Sigmoid colon (tissue), 6 donors: ENCODE measurements at regions not wholly inside any gene's neighbourhood (a gene's known extent, or its start where the extent isn't known, plus 50 kb on each side); places are given as distances from the start of the nearest gene placed in this dataset.

Experiments used
- DNase-seq: peaks from one replicate; pipeline ENCODE4 v3.0.0-alpha.2; 2019
- H3K27ac ChIP-seq, 4 donors: fragments of 200-600 bp; sonication (generic); one replicate each; pipeline ENCODE4 v1.5.1; 2016 to 2019; ENCODE audit warnings: mild to moderate bottlenecking in 1 of 4
- H3K27me3 ChIP-seq, 3 donors: fragments of 200-600 bp; sonication (generic); one replicate each; pipeline ENCODE4 v1.5.1; 2019; ENCODE audit warnings: mild to moderate bottlenecking in 1 of 3
- H3K36me3 ChIP-seq, 4 donors: fragments of 200-600 bp; sonication (generic); one replicate each; pipeline ENCODE4 v1.5.1; 2016 to 2019
- H3K4me1 ChIP-seq, 4 donors: fragments of 200-600 bp; sonication (generic); one replicate each; pipeline ENCODE4 v1.5.1; 2017 to 2019
- H3K4me3 ChIP-seq, 4 donors: fragments of 200-600 bp; sonication (generic); one replicate each; pipeline ENCODE4 v1.5.1; 2017 to 2019; ENCODE audit warnings: mild to moderate bottlenecking in 2 of 4, moderate library complexity in 1 of 4
- H3K9me3 ChIP-seq, 4 donors: fragments of 200-600 bp in 3 of 4; sonication (generic) in 3 of 4; one replicate each; pipeline versions ENCODE4 v1.5.1 to v1.6.1; 2013 to 2019
- EP300 ChIP-seq, 4 donors: sonication (generic); formaldehyde crosslinking; IDR thresholded peaks; one replicate each; pipeline ENCODE4 v1.6.1; 2017; ENCODE audit warnings: antibody characterized with exemption in 4 of 4
- POLR2A ChIP-seq, 2 donors: fragments of 450-650 bp; IDR thresholded peaks; one replicate each; pipeline ENCODE4 v1.6.1; 2016; ENCODE audit warnings: antibody characterized with exemption in 2 of 2, mild to moderate bottlenecking in 2 of 2, moderate library complexity in 2 of 2
- POLR2AphosphoS5 ChIP-seq, 4 donors: sonication (generic); formaldehyde crosslinking; IDR thresholded peaks; one replicate each; pipeline ENCODE4 v1.6.1; 2017; ENCODE audit warnings: antibody characterized with exemption in 4 of 4
- WGBS, 2 donors: extraction: QIAGEN DNeasy Blood & Tissue Kit; methylation state at CpG; one replicate each; pipeline ENCODE4 v1.1.7; 2013; 5-methylcytosine and 5-hydroxymethylcytosine counted together
- intact Hi-C: fragments of 100-400 bp; cut with DNase I; formaldehyde crosslinking; loops from one replicate; pipeline ENCODE4 v1.15.1; 2023
- TF ChIP-seq, protein P1 (sequence below), 4 experiments: fragments of 450-650 bp in 3 of 4; fragments of 200-600 bp in 1 of 4; IDR thresholded peaks; one replicate each; pipeline ENCODE4 v1.5.1; 2016 to 2019; ENCODE audit warnings: antibody characterized with exemption in 4 of 4, mild to moderate bottlenecking in 3 of 4, moderate library complexity in 2 of 4
- donor health status: healthy with polysubstance abuse.
- donor health status: healthy.

DNA sequence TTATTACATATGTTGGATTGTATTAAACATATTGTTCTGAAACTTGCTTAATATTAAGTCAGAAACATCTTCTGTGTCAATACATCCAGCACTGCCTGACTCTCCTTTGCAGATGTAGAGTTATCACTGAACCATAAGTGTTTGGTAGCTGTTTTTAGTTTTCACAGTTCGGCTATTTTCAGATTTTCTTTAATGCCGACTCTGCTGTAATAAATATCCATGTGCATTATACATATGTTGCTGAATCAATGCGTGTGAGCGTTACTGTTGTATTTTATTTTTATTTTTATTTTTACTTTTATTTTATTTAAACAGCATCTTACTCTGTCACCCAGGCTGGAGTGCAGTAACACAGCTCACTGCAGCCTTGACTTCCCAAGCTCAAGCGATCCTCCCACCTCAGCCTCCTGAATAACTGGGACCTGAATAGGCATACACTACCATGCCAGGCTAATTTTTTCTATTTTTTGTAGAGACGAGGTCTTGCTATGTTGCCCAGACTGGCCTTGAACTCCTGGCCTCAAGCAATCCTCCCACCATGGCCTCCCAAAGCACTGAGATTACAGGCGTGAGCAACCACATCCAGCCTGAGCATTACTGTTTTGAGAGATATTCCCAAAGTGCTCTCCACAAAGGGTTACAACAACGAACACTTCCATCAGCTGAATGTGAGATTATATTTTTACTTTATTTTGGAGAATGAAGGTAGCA, 50.7 kb upstream of the NOCT start:
- WGBS, 2 donors, result 90 to 92% methylated on average over 8 of the region's 8 CpGs

DNA sequence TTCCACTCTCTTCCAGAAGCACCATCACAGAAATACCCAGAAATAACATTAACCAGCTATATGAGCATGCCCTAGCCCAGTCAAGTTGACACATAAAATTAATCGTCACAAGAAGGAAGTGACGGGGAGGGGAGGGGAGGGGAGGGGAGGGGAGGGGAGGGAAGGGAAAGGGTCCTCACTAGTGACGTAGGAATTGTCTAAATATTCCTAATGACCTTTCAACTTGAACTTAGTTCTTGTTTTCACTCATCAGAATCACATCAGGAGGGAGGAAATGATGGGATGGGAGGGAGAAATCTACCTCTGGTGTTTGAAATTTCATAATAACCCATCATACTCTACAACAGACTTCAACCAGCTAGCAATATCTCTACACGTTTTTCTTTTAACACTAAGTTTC, 52.2 kb upstream of the NOCT start:
- WGBS, 2 donors, result 69 to 74% methylated on average over 4 of the region's 4 CpGs
- no peak overlapping the region for H3K27ac ChIP-seq
- H3K4me3 ChIP-seq, result no peak overlapping the region
- no peaks in the 10 kb centered on the region for H3K9me3 ChIP-seq
- intact Hi-C loops, result no loop called here
- H3K4me1 ChIP-seq, result no peaks in the 10 kb centered on the region
- H3K27me3 ChIP-seq, result no peaks in the 10 kb centered on the region
- TF ChIP-seq, protein P1, sequence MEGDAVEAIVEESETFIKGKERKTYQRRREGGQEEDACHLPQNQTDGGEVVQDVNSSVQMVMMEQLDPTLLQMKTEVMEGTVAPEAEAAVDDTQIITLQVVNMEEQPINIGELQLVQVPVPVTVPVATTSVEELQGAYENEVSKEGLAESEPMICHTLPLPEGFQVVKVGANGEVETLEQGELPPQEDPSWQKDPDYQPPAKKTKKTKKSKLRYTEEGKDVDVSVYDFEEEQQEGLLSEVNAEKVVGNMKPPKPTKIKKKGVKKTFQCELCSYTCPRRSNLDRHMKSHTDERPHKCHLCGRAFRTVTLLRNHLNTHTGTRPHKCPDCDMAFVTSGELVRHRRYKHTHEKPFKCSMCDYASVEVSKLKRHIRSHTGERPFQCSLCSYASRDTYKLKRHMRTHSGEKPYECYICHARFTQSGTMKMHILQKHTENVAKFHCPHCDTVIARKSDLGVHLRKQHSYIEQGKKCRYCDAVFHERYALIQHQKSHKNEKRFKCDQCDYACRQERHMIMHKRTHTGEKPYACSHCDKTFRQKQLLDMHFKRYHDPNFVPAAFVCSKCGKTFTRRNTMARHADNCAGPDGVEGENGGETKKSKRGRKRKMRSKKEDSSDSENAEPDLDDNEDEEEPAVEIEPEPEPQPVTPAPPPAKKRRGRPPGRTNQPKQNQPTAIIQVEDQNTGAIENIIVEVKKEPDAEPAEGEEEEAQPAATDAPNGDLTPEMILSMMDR (IDR thresholded peaks at IDR 0.05), result no peak
- TF ChIP-seq EP300 (IDR thresholded peaks at IDR 0.05), result no peak
- TF ChIP-seq POLR2A (IDR thresholded peaks at IDR 0.05), result no peak
- no peak for DNase-seq
- H3K36me3 ChIP-seq, result no peaks in the 10 kb centered on the region

More for the DNA sequence above, 50.7 kb upstream of the NOCT start:
- Histone ChIP-seq H3K4me3 (no peak overlapping the region), H3K36me3 (no peaks in the 10 kb centered on the region), H3K27me3 (no peaks in the 10 kb centered on the region), H3K27ac (no peak overlapping the region), H3K4me1 (no peaks in the 10 kb centered on the region), H3K9me3 (no peaks in the 10 kb centered on the region)
- DNase-seq, result no peak
- intact Hi-C loops, result no loop called here
- no peak for TF ChIP-seq EP300 (IDR thresholded peaks at IDR 0.05)
- no peak for TF ChIP-seq POLR2A (IDR thresholded peaks at IDR 0.05)
- TF ChIP-seq, protein P1 (IDR thresholded peaks at IDR 0.05), result no peak
- TF ChIP-seq POLR2AphosphoS5 (IDR thresholded peaks at IDR 0.05), result no peak

DNA sequence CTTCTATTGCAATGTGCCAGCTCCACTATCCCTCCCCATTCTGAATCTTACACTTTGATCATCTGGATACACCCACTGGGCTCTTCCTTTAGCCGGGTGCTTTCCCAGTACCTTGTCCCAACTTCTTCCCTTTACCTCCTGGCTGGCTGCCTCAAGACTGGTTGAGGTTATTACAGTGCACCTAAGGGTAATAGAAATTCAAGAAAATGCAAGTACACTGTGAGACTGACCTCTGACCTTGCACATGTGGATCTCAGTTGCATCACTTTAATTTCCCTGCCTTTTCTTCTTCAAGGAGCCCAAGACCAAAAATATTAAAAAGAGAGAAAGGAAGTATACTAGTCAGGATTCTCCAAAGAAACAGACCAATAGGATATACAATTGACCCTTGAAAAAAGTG, 53.9 kb upstream of the NOCT start:
- no peaks in the 10 kb centered on the region for H3K36me3 ChIP-seq
- DNase-seq, result no peak
- WGBS, 2 donors, result 44 to 91% methylated on average over 1 of the region's 1 CpG
- H3K4me1 ChIP-seq, result no peaks in the 10 kb centered on the region
- no peak overlapping the region for H3K4me3 ChIP-seq
- no peak for TF ChIP-seq POLR2A (IDR thresholded peaks at IDR 0.05)
- no peak for TF ChIP-seq POLR2AphosphoS5 (IDR thresholded peaks at IDR 0.05)
- TF ChIP-seq EP300 (IDR thresholded peaks at IDR 0.05), result no peak
- TF ChIP-seq, protein P1 (IDR thresholded peaks at IDR 0.05), result no peak
- intact Hi-C loops, result no loop called here
- H3K27me3 ChIP-seq, result no peaks in the 10 kb centered on the region
- H3K27ac ChIP-seq, result no peak overlapping the region
- H3K9me3 ChIP-seq, result no peaks in the 10 kb centered on the region

DNA sequence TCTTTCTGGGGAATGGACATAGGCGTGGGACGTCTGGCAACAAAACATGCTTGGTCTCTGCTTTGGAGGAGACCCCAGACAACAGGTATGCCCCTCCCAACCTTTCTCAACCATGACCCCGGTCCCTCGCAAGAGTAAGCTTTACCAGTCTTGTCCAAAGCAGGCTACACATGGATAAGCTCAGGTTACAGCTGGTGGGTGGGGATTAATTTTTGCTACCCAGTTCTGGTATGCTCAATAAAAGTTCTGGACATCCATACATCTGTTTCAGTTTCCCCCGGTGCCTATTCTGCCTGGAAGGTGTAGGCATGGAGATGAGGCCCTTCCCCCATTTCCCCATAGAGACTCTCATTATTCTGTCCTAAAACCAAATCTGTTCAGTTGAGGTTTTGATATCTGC, 54.5 kb upstream of the NOCT start:
- no peaks in the 10 kb centered on the region for H3K36me3 ChIP-seq
- no peak overlapping the region for H3K4me3 ChIP-seq
- intact Hi-C loops, result no loop called here
- no peak overlapping the region for H3K27ac ChIP-seq
- 92 to 94% methylated on average over 5 of the region's 5 CpGs for WGBS, 2 donors
- TF ChIP-seq POLR2A (IDR thresholded peaks at IDR 0.05) (no peak), EP300 (IDR thresholded peaks at IDR 0.05) (no peak), POLR2AphosphoS5 (IDR thresholded peaks at IDR 0.05) (no peak)
- TF ChIP-seq, protein P1 (IDR thresholded peaks at IDR 0.05), result no peak
- no peaks in the 10 kb centered on the region for H3K4me1 ChIP-seq
- no peak for DNase-seq
- no peaks in the 10 kb centered on the region for H3K9me3 ChIP-seq
- no peaks in the 10 kb centered on the region for H3K27me3 ChIP-seq

DNA sequence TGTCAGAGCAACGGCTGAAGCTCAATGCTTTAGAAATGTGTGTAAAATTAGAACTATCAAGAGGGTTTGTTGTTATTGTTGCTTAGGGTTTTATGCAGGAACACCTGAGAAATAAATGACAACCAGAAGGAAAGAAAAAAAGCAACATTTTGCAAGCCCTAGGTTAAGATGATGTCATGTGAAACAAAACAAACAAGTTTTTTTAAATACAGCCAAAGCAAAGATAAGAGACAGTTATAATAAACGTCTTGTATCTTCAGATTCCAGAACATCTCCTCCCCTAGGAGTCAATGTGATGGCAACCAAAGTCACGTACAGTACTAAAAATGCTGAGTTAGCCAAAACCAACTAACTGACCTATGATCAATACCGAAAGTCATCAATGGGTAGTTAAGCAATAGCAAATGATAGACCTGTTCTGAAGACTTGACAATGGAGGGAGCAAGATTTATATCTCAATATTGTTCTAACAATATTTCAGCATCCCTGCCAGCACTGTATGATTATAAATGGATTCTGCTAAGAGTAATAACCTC, 55.3 kb upstream of the NOCT start:
- H3K27me3 ChIP-seq, result no peaks in the 10 kb centered on the region
- TF ChIP-seq, protein P1 (IDR thresholded peaks at IDR 0.05), result no peak
- DNase-seq, result no peak
- intact Hi-C loops, result no loop called here
- WGBS, 2 donors, result 54 to 82% methylated on average over 4 of the region's 4 CpGs
- H3K4me3 ChIP-seq, result no peak overlapping the region
- H3K27ac ChIP-seq, result no peak overlapping the region
- H3K36me3 ChIP-seq, result no peaks in the 10 kb centered on the region
- H3K4me1 ChIP-seq, result no peaks in the 10 kb centered on the region
- H3K9me3 ChIP-seq, result no peaks in the 10 kb centered on the region
